ENCODE measurements at regions not wholly inside any gene's neighbourhood (a gene's known extent, or its start where the extent isn't known, plus 50 kb on each side); places are given as distances from the start of the nearest gene placed in this dataset.
"Not testable (repeated sequence)": the region's sequence is repeated elsewhere in the genome, so short reads cannot be mapped to it uniquely, and the experiment has no call there.

GRCh38 chr14:105991677-105992076 is 465.3 kb downstream of the TMEM121 start:
- TF ChIP-seq, protein P1, sequence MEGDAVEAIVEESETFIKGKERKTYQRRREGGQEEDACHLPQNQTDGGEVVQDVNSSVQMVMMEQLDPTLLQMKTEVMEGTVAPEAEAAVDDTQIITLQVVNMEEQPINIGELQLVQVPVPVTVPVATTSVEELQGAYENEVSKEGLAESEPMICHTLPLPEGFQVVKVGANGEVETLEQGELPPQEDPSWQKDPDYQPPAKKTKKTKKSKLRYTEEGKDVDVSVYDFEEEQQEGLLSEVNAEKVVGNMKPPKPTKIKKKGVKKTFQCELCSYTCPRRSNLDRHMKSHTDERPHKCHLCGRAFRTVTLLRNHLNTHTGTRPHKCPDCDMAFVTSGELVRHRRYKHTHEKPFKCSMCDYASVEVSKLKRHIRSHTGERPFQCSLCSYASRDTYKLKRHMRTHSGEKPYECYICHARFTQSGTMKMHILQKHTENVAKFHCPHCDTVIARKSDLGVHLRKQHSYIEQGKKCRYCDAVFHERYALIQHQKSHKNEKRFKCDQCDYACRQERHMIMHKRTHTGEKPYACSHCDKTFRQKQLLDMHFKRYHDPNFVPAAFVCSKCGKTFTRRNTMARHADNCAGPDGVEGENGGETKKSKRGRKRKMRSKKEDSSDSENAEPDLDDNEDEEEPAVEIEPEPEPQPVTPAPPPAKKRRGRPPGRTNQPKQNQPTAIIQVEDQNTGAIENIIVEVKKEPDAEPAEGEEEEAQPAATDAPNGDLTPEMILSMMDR (IDR thresholded peaks at IDR 0.05), result not testable (repeated sequence)
- not testable (repeated sequence) for TF ChIP-seq POLR2A (IDR thresholded peaks at IDR 0.05)
